ENCODE measurements at regions not wholly inside any gene's neighbourhood (a gene's known extent, or its start where the extent isn't known, plus 50 kb on each side); places are given as distances from the start of the nearest gene placed in this dataset.

GRCh38 chr9:99403371-99403770 is 181.3 kb downstream of the SEC61B start:
- TF ChIP-seq CTCF (conservative IDR thresholded peaks at IDR 0.05 in 1 of 2, IDR thresholded peaks at IDR 0.05 in 1 of 2; ENCODE audit: extremely low read depth in 1 of 2, insufficient read depth in 1 of 2, low read depth in 1 of 2, low read length in 2 of 2) (no peak), EZH2 (IDR thresholded peaks at IDR 0.05; ENCODE audit: borderline replicate concordance, low read length) (no peak)
